ENCODE measurements at regions not wholly inside any gene's neighbourhood (a gene's known extent, or its start where the extent isn't known, plus 50 kb on each side); places are given as distances from the start of the nearest gene placed in this dataset.
"Not testable (repeated sequence)": the region's sequence is repeated elsewhere in the genome, so short reads cannot be mapped to it uniquely, and the experiment has no call there.

DNA sequence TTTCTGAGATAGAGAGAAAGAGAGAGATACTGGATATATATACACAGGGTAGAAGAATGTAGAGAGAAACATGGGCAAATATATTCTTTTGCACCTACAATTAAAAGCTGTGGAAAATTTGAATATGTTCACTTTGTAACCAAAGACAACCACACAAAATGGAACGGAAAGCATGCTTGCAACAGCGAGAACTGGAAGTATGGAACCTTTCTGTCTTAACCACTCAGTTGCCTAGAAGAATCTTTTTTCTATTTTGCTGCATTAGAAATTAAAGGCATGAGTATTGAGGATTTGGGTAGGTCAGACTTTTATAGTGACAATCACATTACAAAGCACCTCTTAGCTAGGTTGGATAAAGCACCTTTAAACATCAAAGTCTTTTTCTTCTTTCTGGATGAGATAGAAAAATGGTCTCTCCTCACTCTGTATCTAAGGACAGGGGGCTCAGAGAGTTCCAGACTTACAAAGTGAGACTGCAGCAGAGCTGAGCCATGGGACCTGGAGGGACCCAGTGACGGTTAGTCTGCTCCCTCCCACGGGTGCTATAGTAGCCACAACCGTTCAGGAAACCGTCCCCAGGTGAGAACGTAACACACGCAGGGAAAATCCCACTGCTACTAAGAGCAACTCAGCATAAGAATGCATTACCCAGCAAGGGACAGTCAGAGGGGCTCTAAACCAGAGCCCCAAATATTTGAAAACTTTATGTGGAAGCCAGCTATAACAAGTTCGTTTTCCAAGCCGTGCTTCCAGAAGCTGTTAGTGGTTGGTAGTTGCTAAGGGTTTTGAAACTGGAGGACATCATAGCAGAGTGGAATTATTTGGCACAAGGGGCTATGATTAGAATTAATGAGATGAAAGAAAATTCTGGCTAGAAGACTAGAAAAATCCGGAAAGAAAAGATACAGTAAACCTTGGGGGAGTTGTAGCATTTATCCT is 97.1 kb downstream of the DAD1 start:
- DNase-seq, result no peak

DNA sequence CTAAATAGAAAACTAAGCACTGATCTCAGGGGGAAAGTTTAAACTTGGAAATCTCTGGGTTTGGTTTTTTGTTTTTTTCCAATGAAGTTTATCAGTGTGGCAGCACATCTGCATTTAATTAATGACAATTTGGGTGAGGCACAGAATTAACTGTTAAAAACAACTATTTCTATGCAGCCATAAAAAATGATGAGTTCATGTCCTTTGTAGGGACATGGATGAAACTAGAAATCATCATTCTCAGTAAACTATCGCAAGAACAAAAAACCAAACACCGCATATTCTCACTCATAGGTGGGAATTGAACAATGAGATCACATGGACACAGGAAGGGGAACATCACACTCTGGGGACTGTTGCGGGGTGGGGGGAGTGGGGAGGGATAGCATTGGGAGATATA is 98.0 kb downstream of the DAD1 start:
- not testable (repeated sequence) for DNase-seq

- no peak for DNase-seq
Measured at GRCh38 chr14:22489957-22490950, 98.8 kb downstream of the DAD1 start.

- DNase-seq, result no peak
Measured at GRCh38 chr14:22489244-22489545, 99.8 kb downstream of the DAD1 start.

DNA sequence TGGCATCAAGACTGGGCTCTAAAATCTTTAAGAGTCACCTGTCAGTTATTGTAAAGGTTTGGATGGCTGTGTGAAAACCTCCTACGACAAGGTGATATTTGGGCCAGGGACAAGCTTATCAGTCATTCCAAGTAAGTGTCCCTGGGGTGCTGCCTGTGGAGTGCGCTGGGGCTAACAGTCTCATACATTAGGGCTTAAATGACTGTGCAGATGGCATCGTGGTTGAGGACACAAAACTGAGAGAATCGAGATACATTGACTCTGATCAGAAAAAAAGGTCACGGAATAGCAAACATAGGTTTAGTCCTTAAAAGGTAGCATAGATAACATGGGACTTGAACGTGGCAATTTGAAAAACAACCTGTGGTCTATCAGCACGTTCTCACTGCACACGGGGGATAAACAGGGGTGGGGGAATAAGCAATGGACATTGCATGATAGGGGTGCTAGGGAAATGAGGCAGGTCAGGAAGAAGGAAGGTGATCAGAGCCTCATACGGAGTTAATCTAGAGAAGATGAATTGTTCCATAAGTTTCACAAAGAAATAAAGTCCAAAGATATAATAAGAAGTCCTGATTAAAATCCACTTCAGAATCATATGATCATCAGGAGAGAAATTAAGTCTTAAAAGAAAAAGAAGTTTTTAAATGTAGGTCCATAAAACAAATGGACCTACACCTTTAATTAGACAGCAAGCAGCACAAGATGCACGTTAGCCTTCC is 100.3 kb downstream of the DAD1 start:
- DNase-seq, result no peak

- no peak for DNase-seq
Measured at GRCh38 chr14:22487941-22488340, 101.1 kb downstream of the DAD1 start.

GRCh38 chr14:22487401-22487800 is 101.6 kb downstream of the DAD1 start:
- no peak for DNase-seq

DNA sequence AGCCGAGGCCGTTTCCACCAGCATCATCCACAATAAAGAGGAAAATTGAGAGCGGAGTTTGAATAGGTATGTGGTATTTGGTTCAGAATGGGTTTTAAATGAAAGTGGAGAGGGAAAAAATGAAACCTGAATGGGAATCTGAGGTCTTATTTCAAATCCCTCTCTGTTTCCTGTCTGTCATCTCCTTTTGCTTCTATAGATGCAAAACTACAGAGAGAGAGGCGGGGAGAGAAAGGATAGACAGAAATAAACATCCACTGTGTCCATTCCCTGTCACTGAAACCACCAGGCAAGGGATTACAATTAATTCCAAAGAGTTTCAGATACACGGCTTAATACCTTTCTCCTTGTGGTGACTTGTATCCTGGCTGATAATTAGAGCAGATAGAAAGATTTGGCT is 102.3 kb downstream of the DAD1 start:
- DNase-seq, result no peak

DNA sequence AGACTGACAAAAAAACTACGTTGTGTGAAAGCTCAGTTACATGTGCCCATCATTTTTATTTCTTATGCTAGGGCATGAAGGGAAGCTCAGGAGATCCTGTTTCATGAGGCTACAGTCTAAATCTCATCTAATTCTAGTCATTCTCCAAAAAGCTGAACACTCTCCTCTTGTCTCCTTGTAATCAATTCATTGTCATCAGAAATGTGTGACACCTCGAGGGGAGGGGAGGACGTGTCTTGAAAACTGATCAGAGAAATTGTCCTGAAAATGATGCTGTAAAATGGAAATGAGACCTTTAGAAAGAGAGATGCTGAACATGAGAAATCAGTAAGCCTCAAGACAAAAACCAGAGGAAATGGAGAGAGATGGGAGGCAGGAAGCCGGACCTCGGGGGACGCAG is 103.4 kb downstream of the DAD1 start:
- DNase-seq, result no peak

- DNase-seq, result no peak
Measured at GRCh38 chr14:22485178-22485577, 103.8 kb downstream of the DAD1 start.

GRCh38 chr14:22484632-22485031 is 104.4 kb downstream of the DAD1 start:
- DNase-seq, result no peak

- no peak for DNase-seq
Measured at GRCh38 chr14:22483863-22484593, 105.0 kb downstream of the DAD1 start.

DNA sequence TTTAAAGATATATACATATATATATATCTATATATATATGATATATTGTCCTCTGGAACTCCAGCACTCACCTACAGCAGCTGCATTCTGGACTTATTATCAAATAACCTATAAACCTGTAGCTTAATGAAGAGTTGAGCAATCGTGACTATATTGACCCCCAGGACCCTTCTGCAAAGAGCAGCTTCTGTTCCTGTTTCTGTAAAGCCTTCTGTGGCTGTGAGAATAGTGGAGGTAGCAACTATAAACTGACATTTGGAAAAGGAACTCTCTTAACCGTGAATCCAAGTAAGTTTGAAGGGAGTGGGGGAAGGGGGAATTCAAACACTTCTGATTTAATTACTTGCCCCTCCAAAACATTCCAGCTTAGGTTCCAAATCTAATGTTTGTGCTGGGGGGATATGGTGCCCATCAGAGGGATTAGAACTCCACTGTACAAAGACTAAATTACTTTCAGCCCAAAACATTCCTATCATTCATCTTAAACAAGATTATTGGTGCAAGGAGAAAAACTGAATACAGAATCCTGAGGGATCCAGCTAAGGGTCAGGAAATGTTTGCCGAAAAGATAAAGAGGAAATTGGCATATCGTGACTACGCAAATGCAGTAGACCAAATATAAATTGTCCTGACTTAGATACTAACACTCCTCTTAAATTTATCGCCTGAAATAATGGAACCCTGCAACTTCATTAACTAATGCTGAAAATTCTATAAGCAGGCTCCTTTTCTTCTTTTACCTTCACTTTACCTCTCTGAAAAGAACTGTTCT is 106.1 kb downstream of the DAD1 start:
- no peak for DNase-seq

GRCh38 chr14:22482085-22482694 is 106.8 kb downstream of the DAD1 start:
- no peak for DNase-seq

- DNase-seq, result no peak
Measured at GRCh38 chr14:22481546-22481945, 107.5 kb downstream of the DAD1 start.

GRCh38 chr14:22479776-22480464 is 109.1 kb downstream of the DAD1 start:
- no peak for DNase-seq

- no peak for DNase-seq
Measured at GRCh38 chr14:22479132-22479531, 109.9 kb downstream of the DAD1 start.

DNA sequence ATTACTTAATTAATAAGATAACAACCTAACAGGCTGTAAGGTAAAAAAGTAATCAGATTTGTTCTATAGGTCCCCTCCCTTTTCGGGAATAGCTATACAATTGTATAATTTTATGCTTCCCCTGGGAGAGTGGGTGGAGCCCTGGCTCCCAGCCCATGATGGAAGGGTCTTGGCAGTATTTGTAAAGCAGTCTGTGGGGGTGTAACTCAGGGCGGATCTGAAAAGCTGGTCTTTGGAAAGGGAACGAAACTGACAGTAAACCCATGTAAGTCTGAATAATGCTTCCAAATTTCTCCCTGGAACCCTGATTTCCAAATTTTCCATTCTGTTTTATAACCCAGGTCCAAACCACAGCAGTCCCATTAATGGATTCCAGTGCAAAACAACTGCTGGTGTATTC is 110.4 kb downstream of the DAD1 start:
- peak; percentile 64 for DNase-seq

GRCh38 chr14:22478247-22478646 is 110.8 kb downstream of the DAD1 start:
- DNase-seq, result no peak

GRCh38 chr14:22477569-22478194 is 111.3 kb downstream of the DAD1 start:
- no peak for DNase-seq
